ENCODE measurements at regions not wholly inside any gene's neighbourhood (a gene's known extent, or its start where the extent isn't known, plus 50 kb on each side); places are given as distances from the start of the nearest gene placed in this dataset.

DNA sequence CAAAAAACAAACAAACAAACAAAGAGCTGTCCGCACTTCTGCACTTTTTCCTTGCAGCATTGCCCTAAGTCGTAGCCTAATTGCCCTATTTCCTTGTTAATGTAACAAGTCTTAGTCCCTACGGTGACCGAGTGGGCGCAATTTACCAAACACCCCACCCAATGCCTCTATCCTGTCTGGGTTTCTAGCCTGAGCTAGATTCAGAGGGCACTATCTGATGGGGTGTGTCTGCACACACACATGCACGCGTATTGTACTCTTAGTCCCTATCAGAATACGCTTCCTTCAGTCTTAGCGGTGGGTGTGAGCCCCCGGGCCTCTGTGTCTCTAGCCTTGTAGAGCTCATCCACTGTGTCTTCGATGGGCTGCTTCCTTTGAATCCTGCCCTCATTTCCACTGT is 125.9 kb upstream of the DLG1 start:
- DNase-seq (ENCODE audit: low spot score), result no peak
- H3K27me3 ChIP-seq (ENCODE audit: control insufficient read depth in 4 of 4, insufficient read depth in 4 of 4, low read length in 3 of 4), result no peaks in the 10 kb centered on the region
- H3K4me3 ChIP-seq (ENCODE audit: low read depth in 1 of 3, low read length in 3 of 3), result no peak overlapping the region
- 72% methylated on average over 11 of the region's 11 CpGs for WGBS
- TF ChIP-seq YY1 (IDR thresholded peaks at IDR 0.05) (no peak), JUND (IDR thresholded peaks at IDR 0.05) (no peak), FOXA2 (IDR thresholded peaks at IDR 0.05) (no peak), SP1 (IDR thresholded peaks at IDR 0.05) (no peak), FOXA1 (IDR thresholded peaks at IDR 0.05) (no peak), GABPA (IDR thresholded peaks at IDR 0.05 in 1 of 2, conservative IDR thresholded peaks at IDR 0.05 in 1 of 2) (no peak), RAD21 (IDR thresholded peaks at IDR 0.05) (no peak), EGR1 (IDR thresholded peaks at IDR 0.05; ENCODE audit: low read depth in 2 of 2) (no peak), NR2F2 (IDR thresholded peaks at IDR 0.05) (no peak), TAF1 (conservative IDR thresholded peaks at IDR 0.05) (no peak), HNF4G (IDR thresholded peaks at IDR 0.05) (no peak), RXRA (IDR thresholded peaks at IDR 0.05) (no peak), HNF4A (conservative IDR thresholded peaks at IDR 0.05) (no peak)
- TF ChIP-seq, protein P1, sequence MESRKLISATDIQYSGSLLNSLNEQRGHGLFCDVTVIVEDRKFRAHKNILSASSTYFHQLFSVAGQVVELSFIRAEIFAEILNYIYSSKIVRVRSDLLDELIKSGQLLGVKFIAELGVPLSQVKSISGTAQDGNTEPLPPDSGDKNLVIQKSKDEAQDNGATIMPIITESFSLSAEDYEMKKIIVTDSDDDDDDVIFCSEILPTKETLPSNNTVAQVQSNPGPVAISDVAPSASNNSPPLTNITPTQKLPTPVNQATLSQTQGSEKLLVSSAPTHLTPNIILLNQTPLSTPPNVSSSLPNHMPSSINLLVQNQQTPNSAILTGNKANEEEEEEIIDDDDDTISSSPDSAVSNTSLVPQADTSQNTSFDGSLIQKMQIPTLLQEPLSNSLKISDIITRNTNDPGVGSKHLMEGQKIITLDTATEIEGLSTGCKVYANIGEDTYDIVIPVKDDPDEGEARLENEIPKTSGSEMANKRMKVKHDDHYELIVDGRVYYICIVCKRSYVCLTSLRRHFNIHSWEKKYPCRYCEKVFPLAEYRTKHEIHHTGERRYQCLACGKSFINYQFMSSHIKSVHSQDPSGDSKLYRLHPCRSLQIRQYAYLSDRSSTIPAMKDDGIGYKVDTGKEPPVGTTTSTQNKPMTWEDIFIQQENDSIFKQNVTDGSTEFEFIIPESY (IDR thresholded peaks at IDR 0.05), result no peak
- TF ChIP-seq, protein P2, sequence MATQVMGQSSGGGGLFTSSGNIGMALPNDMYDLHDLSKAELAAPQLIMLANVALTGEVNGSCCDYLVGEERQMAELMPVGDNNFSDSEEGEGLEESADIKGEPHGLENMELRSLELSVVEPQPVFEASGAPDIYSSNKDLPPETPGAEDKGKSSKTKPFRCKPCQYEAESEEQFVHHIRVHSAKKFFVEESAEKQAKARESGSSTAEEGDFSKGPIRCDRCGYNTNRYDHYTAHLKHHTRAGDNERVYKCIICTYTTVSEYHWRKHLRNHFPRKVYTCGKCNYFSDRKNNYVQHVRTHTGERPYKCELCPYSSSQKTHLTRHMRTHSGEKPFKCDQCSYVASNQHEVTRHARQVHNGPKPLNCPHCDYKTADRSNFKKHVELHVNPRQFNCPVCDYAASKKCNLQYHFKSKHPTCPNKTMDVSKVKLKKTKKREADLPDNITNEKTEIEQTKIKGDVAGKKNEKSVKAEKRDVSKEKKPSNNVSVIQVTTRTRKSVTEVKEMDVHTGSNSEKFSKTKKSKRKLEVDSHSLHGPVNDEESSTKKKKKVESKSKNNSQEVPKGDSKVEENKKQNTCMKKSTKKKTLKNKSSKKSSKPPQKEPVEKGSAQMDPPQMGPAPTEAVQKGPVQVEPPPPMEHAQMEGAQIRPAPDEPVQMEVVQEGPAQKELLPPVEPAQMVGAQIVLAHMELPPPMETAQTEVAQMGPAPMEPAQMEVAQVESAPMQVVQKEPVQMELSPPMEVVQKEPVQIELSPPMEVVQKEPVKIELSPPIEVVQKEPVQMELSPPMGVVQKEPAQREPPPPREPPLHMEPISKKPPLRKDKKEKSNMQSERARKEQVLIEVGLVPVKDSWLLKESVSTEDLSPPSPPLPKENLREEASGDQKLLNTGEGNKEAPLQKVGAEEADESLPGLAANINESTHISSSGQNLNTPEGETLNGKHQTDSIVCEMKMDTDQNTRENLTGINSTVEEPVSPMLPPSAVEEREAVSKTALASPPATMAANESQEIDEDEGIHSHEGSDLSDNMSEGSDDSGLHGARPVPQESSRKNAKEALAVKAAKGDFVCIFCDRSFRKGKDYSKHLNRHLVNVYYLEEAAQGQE (IDR thresholded peaks at IDR 0.05), result no peak
- TF ChIP-seq, protein P3, sequence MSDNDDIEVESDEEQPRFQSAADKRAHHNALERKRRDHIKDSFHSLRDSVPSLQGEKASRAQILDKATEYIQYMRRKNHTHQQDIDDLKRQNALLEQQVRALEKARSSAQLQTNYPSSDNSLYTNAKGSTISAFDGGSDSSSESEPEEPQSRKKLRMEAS (IDR thresholded peaks at IDR 0.05), result no peak
- TF ChIP-seq, protein P4, sequence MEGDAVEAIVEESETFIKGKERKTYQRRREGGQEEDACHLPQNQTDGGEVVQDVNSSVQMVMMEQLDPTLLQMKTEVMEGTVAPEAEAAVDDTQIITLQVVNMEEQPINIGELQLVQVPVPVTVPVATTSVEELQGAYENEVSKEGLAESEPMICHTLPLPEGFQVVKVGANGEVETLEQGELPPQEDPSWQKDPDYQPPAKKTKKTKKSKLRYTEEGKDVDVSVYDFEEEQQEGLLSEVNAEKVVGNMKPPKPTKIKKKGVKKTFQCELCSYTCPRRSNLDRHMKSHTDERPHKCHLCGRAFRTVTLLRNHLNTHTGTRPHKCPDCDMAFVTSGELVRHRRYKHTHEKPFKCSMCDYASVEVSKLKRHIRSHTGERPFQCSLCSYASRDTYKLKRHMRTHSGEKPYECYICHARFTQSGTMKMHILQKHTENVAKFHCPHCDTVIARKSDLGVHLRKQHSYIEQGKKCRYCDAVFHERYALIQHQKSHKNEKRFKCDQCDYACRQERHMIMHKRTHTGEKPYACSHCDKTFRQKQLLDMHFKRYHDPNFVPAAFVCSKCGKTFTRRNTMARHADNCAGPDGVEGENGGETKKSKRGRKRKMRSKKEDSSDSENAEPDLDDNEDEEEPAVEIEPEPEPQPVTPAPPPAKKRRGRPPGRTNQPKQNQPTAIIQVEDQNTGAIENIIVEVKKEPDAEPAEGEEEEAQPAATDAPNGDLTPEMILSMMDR (IDR thresholded peaks at IDR 0.05; ENCODE audit: low read depth, low read length, missing input control), result no peak
- TF ChIP-seq, protein P5, sequence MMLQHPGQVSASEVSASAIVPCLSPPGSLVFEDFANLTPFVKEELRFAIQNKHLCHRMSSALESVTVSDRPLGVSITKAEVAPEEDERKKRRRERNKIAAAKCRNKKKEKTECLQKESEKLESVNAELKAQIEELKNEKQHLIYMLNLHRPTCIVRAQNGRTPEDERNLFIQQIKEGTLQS (IDR thresholded peaks at IDR 0.05), result no peak
- no peaks in the 10 kb centered on the region for H3K4me1 ChIP-seq (ENCODE audit: control insufficient read depth in 4 of 4, insufficient read depth in 4 of 4, low read length in 3 of 4)
- H3K36me3 ChIP-seq (ENCODE audit: control insufficient read depth in 4 of 4, insufficient read depth in 3 of 4, low read depth in 1 of 4, low read length in 3 of 4), result no peaks in the 10 kb centered on the region
- H3K27ac ChIP-seq (ENCODE audit: low read depth in 1 of 2, low read length in 2 of 2), result no peak overlapping the region
- no peak overlapping the region for H3K9ac ChIP-seq (ENCODE audit: low read depth in 1 of 2, low read length in 2 of 2)
- no peaks in the 10 kb centered on the region for H3K9me3 ChIP-seq (ENCODE audit: control insufficient read depth in 4 of 4, low read length in 3 of 4)

Measured in liver (tissue), 8 donors.